Erythroblast (primary cell): ENCODE measurements at regions not wholly inside any gene's neighbourhood (a gene's known extent, or its start where the extent isn't known, plus 50 kb on each side); places are given as distances from the start of the nearest gene placed in this dataset.

Experiments
- GATA1 ChIP-seq: IDR thresholded peaks from 2 replicates; pipeline ENCODE4 v1.6.1; 2011; ENCODE audit warnings: low read depth, mild to moderate bottlenecking, control low read depth, low read length, moderate library complexity
- POLR2A ChIP-seq: IDR thresholded peaks from 2 replicates; pipeline ENCODE4 v1.6.1; 2011; ENCODE audit warnings: mild to moderate bottlenecking, low read length

DNA sequence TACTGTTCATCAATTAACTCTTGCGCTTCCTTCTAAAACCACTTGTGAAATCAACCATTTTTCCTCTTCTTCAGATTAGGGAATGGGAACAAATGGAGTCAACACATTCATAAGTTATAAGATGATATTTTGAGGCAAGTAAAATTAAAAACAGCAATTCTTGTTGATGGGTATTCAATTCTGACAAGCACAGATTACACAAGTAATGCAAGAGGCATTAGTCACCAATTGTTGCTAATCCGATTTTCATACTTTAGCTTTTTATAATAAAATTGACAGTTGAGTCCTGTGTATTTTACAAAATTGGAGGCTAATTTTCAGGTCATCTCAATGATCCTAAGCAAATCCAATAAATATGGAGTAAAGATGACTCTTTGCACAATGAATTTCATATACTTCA, 918.4 kb upstream of the SOX9 start:
- TF ChIP-seq POLR2A (no peak), GATA1 (no peak)
